Activated CD4-positive, alpha-beta memory T cell treated with anti-CD3 and anti-CD28 coated beads for 36 hours (primary cell): ENCODE measurements at regions not wholly inside any gene's neighbourhood (a gene's known extent, or its start where the extent isn't known, plus 50 kb on each side); places are given as distances from the start of the nearest gene placed in this dataset.
A peak's percentile ranks its signal among the peaks of the same experiment; 100 is the strongest.

Experiments used
- CTCF ChIA-PET: fragments of 350-600 bp; sonication (Branson Sonifier 250); formaldehyde crosslinking; loops from one replicate; lab custom pipeline; 2021; ENCODE audit warnings: antibody characterized with exemption, inconsistent platforms; lab: Charles Lee
- POLR2A ChIA-PET: fragments of 350-600 bp; sonication (Branson Sonifier 250); formaldehyde crosslinking; loops from one replicate; lab custom pipeline; 2021; ENCODE audit warnings: antibody characterized with exemption; lab: Charles Lee
- DNase-seq: peaks from one replicate; pipeline ENCODE4 v3.0.0-alpha.2; 2020
- H3K27ac Mint-ChIP-seq: one replicate; pipeline ENCODE4 v1.8.0; 2021; ENCODE audit warnings: mixed read lengths
- H3K27me3 Mint-ChIP-seq: one replicate; pipeline ENCODE4 v1.8.0; 2021; ENCODE audit warnings: mixed read lengths
- H3K36me3 Mint-ChIP-seq: one replicate; pipeline ENCODE4 v1.8.0; 2021; ENCODE audit warnings: mixed read lengths
- H3K4me1 Mint-ChIP-seq: one replicate; pipeline ENCODE4 v1.8.0; 2021; ENCODE audit warnings: low read depth, mixed read lengths
- H3K4me3 Mint-ChIP-seq: one replicate; pipeline ENCODE4 v1.8.0; 2021; ENCODE audit warnings: mild to moderate bottlenecking, mixed read lengths
- H3K9me3 Mint-ChIP-seq: one replicate; pipeline ENCODE4 v1.8.0; 2021; ENCODE audit warnings: mixed read lengths
- intact Hi-C: fragments of 100-400 bp; cut with micrococcal nuclease; formaldehyde crosslinking; loops from one replicate; pipeline ENCODE4 v1.15.1; 2023

- Mint-ChIP-seq H3K4me1 (peaks cover 18% of the 10 kb centered on the region), H3K9me3 (no peaks in the 10 kb centered on the region), H3K4me3 (no peak overlapping the region), H3K27ac (no peak overlapping the region), H3K36me3 (no peaks in the 10 kb centered on the region), H3K27me3 (no peaks in the 10 kb centered on the region)
- ChIA-PET POLR2A (no interaction called here), CTCF (interaction anchor here (0.7 to 1.4 kb wide), 2 partner anchors 11 to 100 kb away, joined by 3 to 4 read pairs; no protein-coding TSS in a partner anchor)
- intact Hi-C loops, result no loop called here
- no peak for DNase-seq
These were observed 50.5 kb downstream of the RGS12 start for GRCh38 chr4:3343358-3343757.

DNA sequence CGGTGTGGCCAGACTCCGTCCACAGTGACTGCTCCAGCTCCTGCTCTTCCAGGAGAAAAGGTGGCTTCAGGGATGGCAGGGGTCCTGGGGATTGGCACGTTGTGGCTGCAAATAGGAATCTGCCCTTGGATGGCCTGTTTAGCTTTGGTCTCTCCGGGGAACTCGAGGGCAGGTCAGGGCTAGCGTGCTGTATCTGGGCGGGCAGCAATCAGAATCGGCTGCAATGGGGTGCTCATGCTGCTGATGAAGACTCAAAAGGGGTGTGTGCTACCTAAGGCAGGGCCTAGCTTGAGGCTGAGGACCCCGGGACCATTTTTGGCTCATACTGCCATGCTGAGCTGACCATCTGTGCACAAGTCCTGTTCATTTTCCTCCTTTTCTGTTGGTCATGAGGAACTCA is 51.3 kb downstream of the RGS12 start:
- Mint-ChIP-seq H3K4me3 (no peak overlapping the region), H3K27me3 (no peaks in the 10 kb centered on the region), H3K27ac (no peak overlapping the region), H3K4me1 (peaks cover 18% of the 10 kb centered on the region), H3K36me3 (no peaks in the 10 kb centered on the region), H3K9me3 (no peaks in the 10 kb centered on the region)
- intact Hi-C loops, result no loop called here
- DNase-seq, result no peak
- ChIA-PET POLR2A (no interaction called here), CTCF (interaction anchor here (1.4 to 2.7 kb wide), 2 partner anchors 10 to 100 kb away, joined by 4 to 23 read pairs; no protein-coding TSS in a partner anchor)

DNA sequence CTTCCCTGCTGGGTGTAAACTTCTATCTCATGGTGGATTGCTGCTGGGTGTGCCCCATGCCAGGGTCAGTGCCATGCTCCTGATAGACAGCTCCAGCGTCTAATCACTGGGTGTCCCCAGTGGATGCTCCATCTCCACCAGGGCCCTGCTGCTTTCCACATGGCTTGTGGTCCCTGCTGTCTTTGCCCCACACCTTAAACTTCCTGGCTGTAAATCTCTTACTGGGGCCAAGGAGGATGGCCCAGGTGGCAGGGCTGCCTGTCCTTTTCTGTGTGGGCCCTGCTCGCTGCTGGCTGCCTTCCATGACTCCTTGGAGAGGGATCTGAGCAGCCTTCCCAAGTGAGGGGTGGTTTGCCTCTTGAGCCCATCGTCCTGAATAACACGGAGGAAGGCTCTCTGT is 51.8 kb downstream of the RGS12 start:
- Mint-ChIP-seq H3K4me1 (peaks cover 18% of the 10 kb centered on the region), H3K27ac (no peak overlapping the region), H3K36me3 (no peaks in the 10 kb centered on the region), H3K4me3 (no peak overlapping the region), H3K27me3 (no peaks in the 10 kb centered on the region), H3K9me3 (no peaks in the 10 kb centered on the region)
- ChIA-PET POLR2A (no interaction called here), CTCF (interaction anchor here (1.0 to 2.7 kb wide), 3 partner anchors 10 to 100 kb away, joined by 3 to 23 read pairs (median 4); no protein-coding TSS in a partner anchor)
- intact Hi-C loops, result no loop called here
- no peak for DNase-seq

- CTCF ChIA-PET, result interaction anchor here (1.0 to 2.7 kb wide), 4 partner anchors 10 to 135 kb away, joined by 3 to 33 read pairs (median 20); no protein-coding TSS in a partner anchor
- no peaks in the 10 kb centered on the region for H3K36me3 Mint-ChIP-seq
- intact Hi-C loops, result no loop called here
- POLR2A ChIA-PET, result no interaction called here
- no peaks in the 10 kb centered on the region for H3K27me3 Mint-ChIP-seq
- DNase-seq, result no peak
- H3K4me1 Mint-ChIP-seq, result peaks cover 18% of the 10 kb centered on the region
- H3K9me3 Mint-ChIP-seq, result no peaks in the 10 kb centered on the region
- H3K27ac Mint-ChIP-seq, result no peak overlapping the region
- no peak overlapping the region for H3K4me3 Mint-ChIP-seq
These were observed 52.6 kb downstream of the RGS12 start for GRCh38 chr4:3345384-3345783.

DNA sequence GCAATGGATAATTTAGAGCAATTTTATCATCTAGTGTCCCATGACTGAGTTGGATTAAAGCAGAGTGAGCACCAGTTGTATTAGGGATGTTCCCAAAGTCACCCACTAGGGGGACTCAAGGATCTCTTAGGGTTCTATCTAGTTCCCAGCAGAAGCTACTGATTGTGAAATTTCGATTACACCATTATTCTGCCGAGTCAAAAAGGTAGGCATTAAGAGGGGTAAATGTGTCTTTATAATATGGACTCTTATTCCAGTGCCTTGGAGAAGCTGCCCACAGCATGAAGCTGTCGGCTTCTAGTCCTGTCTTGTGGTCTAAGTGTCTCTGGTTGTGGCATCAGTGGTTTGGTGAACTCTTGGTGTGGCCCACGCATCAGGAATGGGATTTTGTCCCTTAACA is 53.3 kb downstream of the RGS12 start:
- Mint-ChIP-seq H3K4me1 (peaks cover 18% of the 10 kb centered on the region), H3K36me3 (no peaks in the 10 kb centered on the region), H3K4me3 (no peak overlapping the region), H3K27me3 (no peaks in the 10 kb centered on the region), H3K27ac (no peak overlapping the region), H3K9me3 (no peaks in the 10 kb centered on the region)
- intact Hi-C loops, result loop anchor here (1.0 kb wide), 1 partner anchor 97 kb away; no protein-coding TSS in a partner anchor
- DNase-seq, result peak; percentile 28
- POLR2A ChIA-PET, result no interaction called here
- CTCF ChIA-PET, result interaction anchor here (0.6 to 2.7 kb wide), 23 partner anchors 8 to 535 kb away, joined by 3 to 33 read pairs (median 4); partner anchors contain the start of gene HGFAC

- H3K27me3 Mint-ChIP-seq, result no peaks in the 10 kb centered on the region
- intact Hi-C loops, result no loop called here
These were observed 55.0 kb downstream of the RGS12 start for GRCh38 chr4:3347871-3348270.

DNA sequence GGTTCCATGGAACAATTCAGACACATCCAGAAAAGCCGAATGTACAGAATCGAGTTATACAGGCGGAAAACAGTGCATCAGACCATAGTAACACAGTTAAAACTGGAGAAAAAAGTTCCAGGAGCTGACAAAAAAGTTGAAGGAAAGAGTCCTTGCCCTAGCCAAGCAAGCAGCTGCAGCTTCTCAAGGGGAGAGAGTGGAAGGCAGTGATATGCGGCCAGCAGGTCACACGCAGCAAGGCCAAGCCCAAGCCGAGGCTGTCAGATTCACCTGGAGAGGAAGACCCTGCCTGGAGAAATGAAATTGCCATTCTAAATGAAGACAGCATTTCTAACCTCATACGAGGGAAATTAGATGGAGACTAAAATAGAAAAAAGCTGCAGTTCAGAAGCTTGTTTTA is 55.8 kb downstream of the RGS12 start:
- intact Hi-C loops, result no loop called here
- H3K4me3 Mint-ChIP-seq, result no peak overlapping the region
- H3K4me1 Mint-ChIP-seq, result peaks cover 9% of the 10 kb centered on the region
- ChIA-PET POLR2A (no interaction called here), CTCF (interaction anchor here (1.2 to 1.5 kb wide), 2 partner anchors 13 to 532 kb away, joined by 3 read pairs; no protein-coding TSS in a partner anchor)
- peaks cover 4% of the 10 kb centered on the region for H3K36me3 Mint-ChIP-seq
- H3K27me3 Mint-ChIP-seq, result no peaks in the 10 kb centered on the region
- no peak overlapping the region for H3K27ac Mint-ChIP-seq
- no peak for DNase-seq
- peaks cover 14% of the 10 kb centered on the region for H3K9me3 Mint-ChIP-seq

More at GRCh38 chr4:3347871-3348270, 55.0 kb downstream of the RGS12 start:
- no peak for DNase-seq
- Mint-ChIP-seq H3K4me1 (peaks cover 9% of the 10 kb centered on the region), H3K27ac (no peak overlapping the region), H3K9me3 (peaks cover 14% of the 10 kb centered on the region), H3K36me3 (peaks cover 4% of the 10 kb centered on the region), H3K4me3 (no peak overlapping the region)
- ChIA-PET POLR2A (no interaction called here), CTCF (interaction anchor here (0.7 to 1.5 kb wide), 4 partner anchors 12 to 533 kb away, joined by 3 to 4 read pairs (median 3); no protein-coding TSS in a partner anchor)

- intact Hi-C loops, result no loop called here
These were observed 56.3 kb downstream of the RGS12 start for GRCh38 chr4:3349116-3349515.

GRCh38 chr4:3351997-3352396 is 59.2 kb downstream of the RGS12 start:
- intact Hi-C loops, result no loop called here
- H3K36me3 Mint-ChIP-seq, result peaks cover 4% of the 10 kb centered on the region
- ChIA-PET POLR2A (no interaction called here), CTCF (no interaction called here)
- H3K27ac Mint-ChIP-seq, result no peak overlapping the region
- no peaks in the 10 kb centered on the region for H3K27me3 Mint-ChIP-seq
- H3K4me1 Mint-ChIP-seq, result peaks cover 11% of the 10 kb centered on the region
- DNase-seq, result no peak
- H3K4me3 Mint-ChIP-seq, result no peak overlapping the region
- H3K9me3 Mint-ChIP-seq, result peaks cover 14% of the 10 kb centered on the region

More at GRCh38 chr4:3349116-3349515, 56.3 kb downstream of the RGS12 start:
- DNase-seq, result no peak
- Mint-ChIP-seq H3K36me3 (peaks cover 4% of the 10 kb centered on the region), H3K4me1 (peaks cover 9% of the 10 kb centered on the region), H3K27ac (no peak overlapping the region), H3K27me3 (no peaks in the 10 kb centered on the region), H3K4me3 (no peak overlapping the region), H3K9me3 (peaks cover 14% of the 10 kb centered on the region)
- POLR2A ChIA-PET, result no interaction called here
- CTCF ChIA-PET, result interaction anchor here (1.5 kb wide), 1 partner anchor 13 kb away, joined by 3 read pairs; no protein-coding TSS in a partner anchor

DNA sequence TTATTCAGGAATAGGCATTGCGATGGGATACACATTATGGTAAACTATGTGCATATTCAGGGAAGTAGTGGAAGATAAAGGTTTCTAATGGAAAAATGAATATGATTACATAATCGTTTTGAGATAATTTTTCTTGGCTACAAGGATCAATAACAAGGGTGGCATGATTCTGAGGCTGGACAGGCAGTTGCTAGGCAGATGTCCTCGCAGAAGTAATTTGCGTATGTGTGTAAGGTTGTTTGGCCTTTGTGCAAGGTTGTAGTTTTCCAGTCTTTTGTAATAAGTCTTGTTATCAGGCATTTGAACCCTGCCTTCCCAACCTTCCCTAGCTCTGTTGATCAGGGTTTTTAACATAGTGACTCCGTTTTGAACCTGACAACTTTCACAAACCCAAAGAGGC is 59.7 kb downstream of the RGS12 start:
- no peak for DNase-seq
- peaks cover 11% of the 10 kb centered on the region for H3K4me1 Mint-ChIP-seq
- peaks cover 4% of the 10 kb centered on the region for H3K36me3 Mint-ChIP-seq
- H3K4me3 Mint-ChIP-seq, result no peak overlapping the region
- CTCF ChIA-PET, result no interaction called here
- no peaks in the 10 kb centered on the region for H3K27me3 Mint-ChIP-seq
- POLR2A ChIA-PET, result no interaction called here
- H3K27ac Mint-ChIP-seq, result no peak overlapping the region
- intact Hi-C loops, result no loop called here
- peaks cover 14% of the 10 kb centered on the region for H3K9me3 Mint-ChIP-seq

DNA sequence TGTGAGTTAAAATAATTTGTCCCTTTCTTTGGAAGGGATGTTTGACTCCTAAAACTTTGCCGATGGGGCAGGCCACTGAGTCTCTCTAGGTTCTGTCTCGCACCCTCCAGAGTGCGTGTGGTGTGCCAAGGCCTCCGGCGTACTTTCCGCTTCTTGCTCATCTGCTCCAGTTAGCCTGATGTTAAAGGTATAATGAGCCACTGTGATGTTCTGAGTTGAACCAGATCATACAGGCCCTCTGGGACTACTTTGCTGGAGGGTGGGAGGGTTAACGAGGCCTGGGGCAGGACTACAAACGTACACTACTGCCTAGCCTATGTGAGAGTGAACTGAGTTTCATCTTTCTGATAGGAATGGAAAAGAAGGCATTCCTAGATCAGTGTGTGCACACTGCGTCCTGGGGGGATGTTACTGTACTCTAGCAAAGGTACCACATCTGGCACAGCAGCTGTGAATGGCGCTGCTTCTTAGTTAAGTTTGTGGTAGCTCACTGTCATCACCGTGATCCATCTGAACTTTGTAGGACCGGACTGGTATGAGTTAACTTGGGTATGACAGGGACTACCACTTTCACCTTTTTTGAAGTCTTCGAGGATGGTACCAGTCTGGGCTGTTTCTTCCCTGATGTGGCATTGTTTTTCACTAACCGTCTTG is 60.2 kb downstream of the RGS12 start:
- H3K4me3 Mint-ChIP-seq, result no peak overlapping the region
- peaks cover 14% of the 10 kb centered on the region for H3K9me3 Mint-ChIP-seq
- no peak overlapping the region for H3K27ac Mint-ChIP-seq
- ChIA-PET POLR2A (interaction anchor here (0.8 kb wide), 1 partner anchor 14 kb away, joined by 3 read pairs; no protein-coding TSS in a partner anchor), CTCF (interaction anchor here (1.9 kb wide), 1 partner anchor 9 kb away, joined by 4 read pairs; no protein-coding TSS in a partner anchor)
- DNase-seq, result no peak
- H3K4me1 Mint-ChIP-seq, result peaks cover 11% of the 10 kb centered on the region
- intact Hi-C loops, result no loop called here
- H3K36me3 Mint-ChIP-seq, result peaks cover 4% of the 10 kb centered on the region
- H3K27me3 Mint-ChIP-seq, result no peaks in the 10 kb centered on the region

- peaks cover 4% of the 10 kb centered on the region for H3K36me3 Mint-ChIP-seq
- no peak overlapping the region for H3K27ac Mint-ChIP-seq
- H3K4me1 Mint-ChIP-seq, result peaks cover 14% of the 10 kb centered on the region
- H3K4me3 Mint-ChIP-seq, result no peak overlapping the region
- ChIA-PET CTCF (interaction anchor here (1.0 to 3.2 kb wide), 4 partner anchors 8 to 126 kb away, joined by 4 to 17 read pairs (median 4); no protein-coding TSS in a partner anchor), POLR2A (interaction anchor here (0.8 kb wide), 1 partner anchor 13 kb away, joined by 3 read pairs; no protein-coding TSS in a partner anchor)
- peaks cover 14% of the 10 kb centered on the region for H3K9me3 Mint-ChIP-seq
- intact Hi-C loops, result no loop called here
- no peaks in the 10 kb centered on the region for H3K27me3 Mint-ChIP-seq
- DNase-seq, result no peak
These were observed 61.1 kb downstream of the RGS12 start for GRCh38 chr4:3353752-3354454.
